ENCODE measurements at regions not wholly inside any gene's neighbourhood (a gene's known extent, or its start where the extent isn't known, plus 50 kb on each side); places are given as distances from the start of the nearest gene placed in this dataset.

DNA sequence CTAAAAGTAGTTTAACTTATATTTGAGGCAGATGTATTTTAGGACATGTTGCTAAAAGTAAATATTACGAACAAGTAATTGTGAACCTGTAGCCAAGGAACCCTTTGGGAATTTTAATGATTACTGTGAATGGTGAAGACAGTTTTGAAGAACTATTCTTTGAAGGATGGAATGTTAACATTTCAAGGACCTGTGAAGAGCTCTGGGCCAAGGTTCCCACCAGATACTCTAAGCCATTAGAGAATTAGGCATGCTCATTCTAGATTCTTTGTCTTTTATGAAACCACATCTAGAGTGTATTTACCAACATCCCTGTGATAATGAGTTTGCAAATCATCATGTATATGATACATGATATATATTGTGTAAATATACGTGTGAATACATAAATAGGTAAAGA is 99.8 kb downstream of the SEPTIN7 start:
- WGBS (ENCODE audit: insufficient coverage, insufficient replicate concordance, low lambda C conversion rate, missing lambda C conversion rate) = 71% methylated on average over 2 of the region's 2 CpGs
- Histone ChIP-seq H3K27me3 (replicated peaks in 1 of 2; ENCODE audit: control insufficient read depth in 2 of 2, insufficient read depth in 2 of 2, low read length in 1 of 2) (no peaks in the 10 kb centered on the region), H2AFZ (ENCODE audit: control insufficient read depth, low read depth, low read length) (no peak overlapping the region), H3K4me3 (no peak overlapping the region), H3K27ac (ENCODE audit: control insufficient read depth, insufficient read depth) (no peak overlapping the region), H3K36me3 (ENCODE audit: control insufficient read depth in 2 of 2, insufficient read depth in 2 of 2, low read length in 1 of 2) (peaks cover 1 to 20% of the 10 kb centered on the region in 2 experiments; a peak in 3 of 4 replicates), H3K9me3 (replicated peaks; ENCODE audit: control insufficient read depth, insufficient read depth, low read length) (no peaks in the 10 kb centered on the region), H3K4me2 (ENCODE audit: control insufficient read depth, insufficient read depth) (no peak overlapping the region), H3K79me2 (ENCODE audit: control insufficient read depth, insufficient read depth, low read length) (no peaks in the 10 kb centered on the region), H3K9ac (ENCODE audit: control insufficient read depth, insufficient read depth, low read length) (no peak overlapping the region), H3K4me1 (ENCODE audit: control insufficient read depth, insufficient read depth, low read length) (no peaks in the 10 kb centered on the region), H4K20me1 (ENCODE audit: control insufficient read depth, insufficient read depth) (no peaks in the 10 kb centered on the region)
- ATAC-seq = no peak
- FAIRE-seq = no peak
- ChIA-PET RAD21 (ENCODE audit: unreplicated experiment) (interaction anchor here (1.2 kb wide), 1 partner anchor 200 kb away, joined by 3 read pairs; no protein-coding TSS in a partner anchor), POLR2A (no interaction called here), SMC1A (ENCODE audit: uncharacterized antibody, unreplicated experiment) (interaction anchor here (1.3 to 1.4 kb wide), 2 partner anchors 191 to 193 kb away, joined by 4 to 5 read pairs; no protein-coding TSS in a partner anchor), CTCF (interaction anchor here (0.9 kb wide), 1 partner anchor 191 kb away, joined by 3 read pairs; no protein-coding TSS in a partner anchor)
- no peak for DNase-seq (ENCODE audit: low read depth, low spot score)
- intact Hi-C loops (cut with micrococcal nuclease; ENCODE audit: unreplicated experiment) = no loop called here
- no TSS peak for BruUV-seq (replicated peaks)
- TF ChIP-seq RAD51 (IDR thresholded peaks at IDR 0.05) (no peak), EGR1 (IDR thresholded peaks at IDR 0.05; ENCODE audit: borderline replicate concordance in 1 of 2, low read depth in 2 of 2, low read length in 2 of 2) (no peak), STAT1 (conservative IDR thresholded peaks at IDR 0.05) (no peak), KAT2A (conservative IDR thresholded peaks at IDR 0.05; ENCODE audit: control insufficient read depth, low read depth, low read length) (no peak), MTA2 (IDR thresholded peaks at IDR 0.05; ENCODE audit: low read depth) (no peak), PAX5 (IDR thresholded peaks at IDR 0.05; ENCODE audit: borderline replicate concordance, low read depth, low read length) (no peak), ASH2L (IDR thresholded peaks at IDR 0.05; ENCODE audit: borderline replicate concordance, low read depth) (no peak), IKZF2 (IDR thresholded peaks at IDR 0.05) (no peak), SPI1 (IDR thresholded peaks at IDR 0.05; ENCODE audit: borderline replicate concordance, insufficient read depth, low read depth, low read length) (no peak), RUNX3 (IDR thresholded peaks at IDR 0.05; ENCODE audit: low read length) (no peak), SREBF1 (IDR thresholded peaks at IDR 0.05; ENCODE audit: low read length) (no peak)
- TF ChIP-seq, protein P1, sequence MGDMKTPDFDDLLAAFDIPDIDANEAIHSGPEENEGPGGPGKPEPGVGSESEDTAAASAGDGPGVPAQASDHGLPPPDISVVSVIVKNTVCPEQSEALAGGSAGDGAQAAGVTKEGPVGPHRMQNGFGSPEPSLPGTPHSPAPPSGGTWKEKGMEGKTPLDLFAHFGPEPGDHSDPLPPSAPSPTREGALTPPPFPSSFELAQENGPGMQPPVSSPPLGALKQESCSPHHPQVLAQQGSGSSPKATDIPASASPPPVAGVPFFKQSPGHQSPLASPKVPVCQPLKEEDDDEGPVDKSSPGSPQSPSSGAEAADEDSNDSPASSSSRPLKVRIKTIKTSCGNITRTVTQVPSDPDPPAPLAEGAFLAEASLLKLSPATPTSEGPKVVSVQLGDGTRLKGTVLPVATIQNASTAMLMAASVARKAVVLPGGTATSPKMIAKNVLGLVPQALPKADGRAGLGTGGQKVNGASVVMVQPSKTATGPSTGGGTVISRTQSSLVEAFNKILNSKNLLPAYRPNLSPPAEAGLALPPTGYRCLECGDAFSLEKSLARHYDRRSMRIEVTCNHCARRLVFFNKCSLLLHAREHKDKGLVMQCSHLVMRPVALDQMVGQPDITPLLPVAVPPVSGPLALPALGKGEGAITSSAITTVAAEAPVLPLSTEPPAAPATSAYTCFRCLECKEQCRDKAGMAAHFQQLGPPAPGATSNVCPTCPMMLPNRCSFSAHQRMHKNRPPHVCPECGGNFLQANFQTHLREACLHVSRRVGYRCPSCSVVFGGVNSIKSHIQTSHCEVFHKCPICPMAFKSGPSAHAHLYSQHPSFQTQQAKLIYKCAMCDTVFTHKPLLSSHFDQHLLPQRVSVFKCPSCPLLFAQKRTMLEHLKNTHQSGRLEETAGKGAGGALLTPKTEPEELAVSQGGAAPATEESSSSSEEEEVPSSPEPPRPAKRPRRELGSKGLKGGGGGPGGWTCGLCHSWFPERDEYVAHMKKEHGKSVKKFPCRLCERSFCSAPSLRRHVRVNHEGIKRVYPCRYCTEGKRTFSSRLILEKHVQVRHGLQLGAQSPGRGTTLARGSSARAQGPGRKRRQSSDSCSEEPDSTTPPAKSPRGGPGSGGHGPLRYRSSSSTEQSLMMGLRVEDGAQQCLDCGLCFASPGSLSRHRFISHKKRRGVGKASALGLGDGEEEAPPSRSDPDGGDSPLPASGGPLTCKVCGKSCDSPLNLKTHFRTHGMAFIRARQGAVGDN (IDR thresholded peaks at IDR 0.05) = no peak
- in situ Hi-C loops (cut with MboI) = loop anchor here (10.0 kb wide), 1 partner anchor 476 kb away; no protein-coding TSS in a partner anchor
